Muscle layer of colon (tissue), 2 donors: ENCODE measurements at regions not wholly inside any gene's neighbourhood (a gene's known extent, or its start where the extent isn't known, plus 50 kb on each side); places are given as distances from the start of the nearest gene placed in this dataset.

ENCODE experiments used
- H3K27ac ChIP-seq: one replicate; pipeline ENCODE4 v1.7.0; 2013; ENCODE audit warnings: low read depth, mild to moderate bottlenecking, low read length, moderate library complexity
- H3K27me3 ChIP-seq, 2 donors: one replicate each; pipeline ENCODE4 v1.7.0; 2013; ENCODE audit warnings: low read length in 2 of 2, mild to moderate bottlenecking in 2 of 2; ENCODE audit not compliant: insufficient read depth in 2 of 2, control insufficient read depth in 1 of 2
- H3K36me3 ChIP-seq: one replicate; pipeline ENCODE4 v1.7.0; 2013; ENCODE audit warnings: mild to moderate bottlenecking, low read length; ENCODE audit not compliant: insufficient read depth
- H3K4me1 ChIP-seq: one replicate; pipeline ENCODE4 v1.7.0; 2013; ENCODE audit warnings: mild to moderate bottlenecking, low read length; ENCODE audit not compliant: insufficient read depth
- H3K4me3 ChIP-seq, 2 donors: one replicate each; pipeline ENCODE4 v1.7.0; 2013; ENCODE audit warnings: low read length in 2 of 2, low read depth in 1 of 2, mild to moderate bottlenecking in 1 of 2, moderate library complexity in 1 of 2
- H3K9ac ChIP-seq: one replicate; pipeline ENCODE4 v1.7.0; 2013; ENCODE audit warnings: low read length
- H3K9me3 ChIP-seq: one replicate; pipeline ENCODE4 v1.7.0; 2013; ENCODE audit warnings: mild to moderate bottlenecking, low read length
- donor health status: abdominal sarcoma.
- donor health status: Adenocarcinoma of cecum.

DNA sequence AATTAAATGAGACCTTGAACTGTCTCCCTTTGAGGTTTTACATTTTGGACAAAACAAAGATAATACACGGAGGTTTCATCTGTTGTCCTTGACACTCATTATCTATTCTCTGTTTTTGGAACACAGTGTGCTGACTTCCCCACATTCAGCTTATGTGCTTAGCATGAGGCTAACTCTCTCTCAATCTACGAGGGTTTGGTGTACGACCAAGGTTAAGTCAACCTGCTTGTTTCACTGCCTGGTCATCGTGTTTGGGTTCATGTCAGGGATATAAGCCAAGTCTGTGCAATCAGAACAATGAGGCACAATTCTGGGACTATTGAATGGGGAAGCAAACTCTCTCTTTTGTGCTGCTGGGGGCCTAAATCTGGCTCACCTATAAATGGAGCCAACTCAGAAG lies 328.5 kb upstream of the USP25 start:
- peaks cover 3% of the 10 kb centered on the region for H3K9me3 ChIP-seq
- H3K36me3 ChIP-seq = no peaks in the 10 kb centered on the region
- no peaks in the 10 kb centered on the region for H3K27me3 ChIP-seq
- no peaks in the 10 kb centered on the region for H3K4me1 ChIP-seq
- no peak overlapping the region for H3K4me3 ChIP-seq
- no peak overlapping the region for H3K9ac ChIP-seq
- no peak overlapping the region for H3K27ac ChIP-seq

- no peak overlapping the region for H3K9ac ChIP-seq
- H3K4me1 ChIP-seq = no peaks in the 10 kb centered on the region
- no peaks in the 10 kb centered on the region for H3K36me3 ChIP-seq
- peaks cover 3% of the 10 kb centered on the region for H3K9me3 ChIP-seq
- no peak overlapping the region for H3K27ac ChIP-seq
- no peak overlapping the region for H3K4me3 ChIP-seq
- H3K27me3 ChIP-seq = no peaks in the 10 kb centered on the region
Observed at GRCh38 chr21:15405214-15405613, 324.6 kb upstream of the USP25 start.

- H3K36me3 ChIP-seq = no peaks in the 10 kb centered on the region
- no peak overlapping the region for H3K9ac ChIP-seq
- H3K27me3 ChIP-seq = no peaks in the 10 kb centered on the region
- no peaks in the 10 kb centered on the region for H3K4me1 ChIP-seq
- H3K27ac ChIP-seq = no peak overlapping the region
- no peak overlapping the region for H3K4me3 ChIP-seq
- peaks cover 3% of the 10 kb centered on the region for H3K9me3 ChIP-seq
Observed at GRCh38 chr21:15406791-15407190, 323.0 kb upstream of the USP25 start.

DNA sequence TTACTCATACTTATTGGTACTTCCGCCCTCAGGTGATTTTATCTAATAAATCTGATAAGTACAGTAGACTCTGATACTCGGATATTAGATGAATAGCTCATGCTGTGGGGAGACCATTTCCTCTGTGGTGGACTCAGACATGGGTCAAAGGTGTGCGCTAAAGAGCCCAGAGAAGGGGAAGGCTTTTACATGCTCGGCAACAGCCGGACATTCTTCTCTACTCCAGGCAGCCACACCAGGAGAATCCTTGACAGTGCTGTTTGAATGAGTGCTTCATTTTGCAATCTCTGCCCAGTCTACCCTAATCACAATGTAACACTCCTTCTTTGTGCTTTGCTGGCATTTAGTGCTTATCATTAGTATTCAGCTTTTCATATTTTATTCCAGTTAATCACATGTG lies 322.2 kb upstream of the USP25 start:
- Histone ChIP-seq H3K9me3 (peaks cover 3% of the 10 kb centered on the region), H3K9ac (no peak overlapping the region), H3K4me1 (no peaks in the 10 kb centered on the region), H3K4me3 (no peak overlapping the region), H3K27me3 (no peaks in the 10 kb centered on the region), H3K36me3 (no peaks in the 10 kb centered on the region), H3K27ac (no peak overlapping the region)

DNA sequence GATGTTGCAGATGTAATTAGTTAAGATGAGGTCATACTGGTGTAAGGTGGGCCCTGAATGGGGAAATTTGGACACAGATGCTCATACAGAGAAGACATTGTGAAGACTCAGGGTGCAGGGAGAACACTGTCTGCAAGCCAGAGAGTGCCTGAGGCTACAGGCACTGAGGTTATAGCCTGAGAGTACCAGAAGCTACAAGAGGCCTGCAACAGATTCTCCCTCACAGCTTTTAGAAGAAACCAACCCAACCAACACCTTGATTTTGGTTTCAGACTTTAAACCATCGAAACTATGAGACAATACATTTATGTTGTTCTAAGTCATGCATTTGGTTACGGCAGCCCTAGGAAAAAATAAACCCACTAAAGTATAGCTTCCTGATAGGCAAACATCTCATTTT lies 321.7 kb upstream of the USP25 start:
- no peaks in the 10 kb centered on the region for H3K36me3 ChIP-seq
- H3K9ac ChIP-seq = no peak overlapping the region
- H3K4me3 ChIP-seq = no peak overlapping the region
- H3K27ac ChIP-seq = no peak overlapping the region
- H3K27me3 ChIP-seq = no peaks in the 10 kb centered on the region
- no peaks in the 10 kb centered on the region for H3K4me1 ChIP-seq
- peaks cover 3% of the 10 kb centered on the region for H3K9me3 ChIP-seq

- no peaks in the 10 kb centered on the region for H3K4me1 ChIP-seq
- no peaks in the 10 kb centered on the region for H3K27me3 ChIP-seq
- H3K9ac ChIP-seq = no peak overlapping the region
- no peak overlapping the region for H3K4me3 ChIP-seq
- no peak overlapping the region for H3K27ac ChIP-seq
- H3K36me3 ChIP-seq = no peaks in the 10 kb centered on the region
- H3K9me3 ChIP-seq = no peaks in the 10 kb centered on the region
Observed at GRCh38 chr21:15409031-15409430, 320.8 kb upstream of the USP25 start.

DNA sequence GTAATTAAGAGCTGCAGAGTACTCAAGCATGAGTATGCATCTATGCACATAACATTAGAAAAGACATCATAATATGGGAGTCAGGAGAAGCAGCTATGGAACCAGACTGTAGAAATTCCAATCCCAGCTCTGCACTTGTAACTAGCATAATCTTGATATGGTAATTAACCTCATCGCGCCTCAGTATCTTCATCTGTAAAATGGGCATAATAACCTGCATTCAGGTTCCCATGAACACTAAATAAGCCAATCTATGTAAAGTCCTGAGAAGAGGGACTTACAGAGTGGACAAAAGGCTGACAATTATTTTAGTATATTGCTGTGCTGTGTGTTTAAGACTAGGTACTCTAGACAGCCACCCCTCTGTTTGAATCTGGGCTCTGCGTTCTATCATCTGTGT lies 318.9 kb upstream of the USP25 start:
- Histone ChIP-seq H3K9ac (no peak overlapping the region), H3K27me3 (no peaks in the 10 kb centered on the region), H3K4me1 (no peaks in the 10 kb centered on the region), H3K9me3 (no peaks in the 10 kb centered on the region), H3K4me3 (no peak overlapping the region), H3K27ac (no peak overlapping the region), H3K36me3 (no peaks in the 10 kb centered on the region)

DNA sequence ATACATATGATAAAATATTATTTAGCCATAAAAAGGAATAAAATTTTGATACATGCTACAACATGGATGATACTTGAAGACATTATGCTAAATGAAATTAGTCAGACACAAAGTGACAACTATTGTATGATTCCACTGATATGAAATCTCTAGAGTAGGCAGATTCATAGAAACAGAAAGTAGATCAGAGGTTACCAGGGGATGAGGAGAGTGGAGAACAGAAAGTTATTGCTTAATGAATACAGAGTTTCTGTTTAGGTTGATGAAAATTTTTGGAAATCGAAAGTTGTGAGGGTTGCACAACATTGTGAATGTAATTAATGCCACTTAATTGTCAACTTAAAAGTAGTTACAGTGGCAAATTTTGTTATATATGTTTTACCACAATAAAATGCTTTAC lies 315.7 kb upstream of the USP25 start:
- H3K27ac ChIP-seq = no peak overlapping the region
- no peaks in the 10 kb centered on the region for H3K27me3 ChIP-seq
- H3K9me3 ChIP-seq = no peaks in the 10 kb centered on the region
- no peaks in the 10 kb centered on the region for H3K4me1 ChIP-seq
- H3K4me3 ChIP-seq = no peak overlapping the region
- no peak overlapping the region for H3K9ac ChIP-seq
- no peaks in the 10 kb centered on the region for H3K36me3 ChIP-seq

DNA sequence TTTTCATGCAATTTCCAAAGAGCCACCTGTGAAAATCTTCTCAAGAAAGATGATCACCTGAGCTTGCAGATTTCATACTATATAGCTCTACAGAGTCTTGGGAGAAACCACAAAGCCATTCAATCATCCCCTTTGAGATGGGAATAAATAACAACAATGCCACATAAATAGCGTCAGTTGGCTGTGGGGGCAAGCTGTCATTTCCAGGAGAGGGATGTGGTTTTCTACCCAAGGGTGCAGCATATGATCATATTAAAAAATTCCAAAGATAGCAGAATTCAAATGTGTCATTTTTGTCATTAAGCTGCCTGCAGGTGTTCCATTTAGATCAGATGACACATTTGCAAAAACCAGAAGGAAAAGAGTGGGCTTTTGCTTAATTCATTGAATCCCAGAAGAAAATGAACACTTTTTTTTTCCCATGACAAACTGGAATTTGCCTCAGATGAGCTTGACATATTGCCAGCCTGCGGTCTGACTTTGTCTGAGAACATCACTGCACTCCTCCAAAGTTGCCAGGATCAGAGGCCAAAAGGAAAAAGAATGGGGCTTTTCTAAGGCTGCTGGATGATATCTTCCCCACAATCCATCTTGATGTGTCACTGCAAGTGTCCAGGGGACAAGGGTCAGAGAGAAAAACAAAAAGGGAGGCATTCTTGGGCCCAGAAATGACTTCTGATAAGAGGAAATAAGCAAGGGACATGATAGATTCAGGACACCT lies 314.1 kb upstream of the USP25 start:
- no peaks in the 10 kb centered on the region for H3K4me1 ChIP-seq
- no peak overlapping the region for H3K27ac ChIP-seq
- no peak overlapping the region for H3K9ac ChIP-seq
- no peak overlapping the region for H3K4me3 ChIP-seq
- H3K36me3 ChIP-seq = no peaks in the 10 kb centered on the region
- no peaks in the 10 kb centered on the region for H3K9me3 ChIP-seq
- no peaks in the 10 kb centered on the region for H3K27me3 ChIP-seq

DNA sequence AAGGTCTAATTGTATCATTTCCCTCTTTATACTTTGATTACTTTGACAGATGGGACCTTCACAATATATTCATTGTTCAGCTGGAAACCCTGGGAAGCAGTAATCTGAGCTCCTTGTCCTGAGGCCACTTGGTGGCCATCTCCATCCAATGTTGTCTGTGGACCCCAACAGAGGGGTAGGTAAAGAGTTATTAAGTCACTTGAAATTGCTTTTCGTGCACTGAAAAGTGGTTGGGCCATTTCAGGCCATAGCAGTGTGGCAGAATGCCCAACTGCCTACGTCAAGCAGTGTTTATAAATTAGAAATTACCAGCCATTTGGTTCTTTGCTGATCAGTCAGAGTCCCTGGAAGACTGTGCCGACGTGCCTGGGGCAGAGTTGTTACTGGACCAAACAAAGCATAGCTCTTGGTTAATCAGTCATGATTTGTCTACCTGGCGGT lies 308.3 kb upstream of the USP25 start:
- H3K27ac ChIP-seq = no peak overlapping the region
- H3K27me3 ChIP-seq = no peaks in the 10 kb centered on the region
- H3K9me3 ChIP-seq = no peaks in the 10 kb centered on the region
- H3K36me3 ChIP-seq = no peaks in the 10 kb centered on the region
- no peak overlapping the region for H3K4me3 ChIP-seq
- no peaks in the 10 kb centered on the region for H3K4me1 ChIP-seq
- H3K9ac ChIP-seq = no peak overlapping the region

GRCh38 chr21:15421947-15422346 lies 307.8 kb upstream of the USP25 start:
- Histone ChIP-seq H3K4me1 (no peaks in the 10 kb centered on the region), H3K36me3 (no peaks in the 10 kb centered on the region), H3K9me3 (no peaks in the 10 kb centered on the region), H3K27ac (no peak overlapping the region), H3K27me3 (no peaks in the 10 kb centered on the region), H3K9ac (no peak overlapping the region), H3K4me3 (no peak overlapping the region)

DNA sequence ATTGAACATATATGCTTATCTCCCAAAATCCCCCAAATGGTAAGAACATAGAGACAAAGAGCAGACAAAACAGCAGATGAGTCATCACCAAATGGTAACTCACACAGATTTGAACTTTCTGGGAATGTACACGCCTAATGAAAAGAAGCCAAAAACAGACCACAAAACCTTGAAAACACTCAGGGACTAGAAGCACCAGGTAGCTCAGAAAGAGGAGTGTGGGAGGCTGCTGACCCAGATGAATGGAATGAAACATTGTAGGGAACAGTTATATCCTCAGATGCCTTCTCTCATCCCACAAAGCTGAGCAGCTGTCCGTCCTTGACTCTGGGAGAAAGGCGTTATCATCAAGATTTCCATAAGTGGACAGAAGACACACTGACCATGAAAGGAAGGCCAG lies 307.0 kb upstream of the USP25 start:
- H3K9me3 ChIP-seq = no peaks in the 10 kb centered on the region
- no peak overlapping the region for H3K27ac ChIP-seq
- H3K27me3 ChIP-seq = no peaks in the 10 kb centered on the region
- H3K9ac ChIP-seq = no peak overlapping the region
- no peaks in the 10 kb centered on the region for H3K36me3 ChIP-seq
- H3K4me1 ChIP-seq = no peaks in the 10 kb centered on the region
- no peak overlapping the region for H3K4me3 ChIP-seq
